ENCODE measurements at regions not wholly inside any gene's neighbourhood (a gene's known extent, or its start where the extent isn't known, plus 50 kb on each side); places are given as distances from the start of the nearest gene placed in this dataset.
"Not testable (repeated sequence)": the region's sequence is repeated elsewhere in the genome, so short reads cannot be mapped to it uniquely, and the experiment has no call there.

GRCh38 chr10:64535131-64535867, 1014.1 kb downstream of the REEP3 start:
- no peaks in the 10 kb centered on the region for H3K27me3 Mint-ChIP-seq
- CTCF ChIA-PET: no interaction called here
- H3K4me1 Mint-ChIP-seq: no peaks in the 10 kb centered on the region
- no peaks in the 10 kb centered on the region for H3K9me3 Mint-ChIP-seq
- H3K27ac Mint-ChIP-seq: no peak overlapping the region
- no peak for DNase-seq
- no peaks in the 10 kb centered on the region for H3K36me3 Mint-ChIP-seq
- H3K4me3 Mint-ChIP-seq: no peak overlapping the region

- Mint-ChIP-seq H3K9me3 (no peaks in the 10 kb centered on the region), H3K27ac (no peak overlapping the region), H3K27me3 (no peaks in the 10 kb centered on the region), H3K4me3 (no peak overlapping the region), H3K4me1 (no peaks in the 10 kb centered on the region), H3K36me3 (no peaks in the 10 kb centered on the region)
- CTCF ChIA-PET: no interaction called here
- no peak for DNase-seq
These were observed 1015.9 kb downstream of the REEP3 start for GRCh38 chr10:64537112-64537511.

- Mint-ChIP-seq H3K27ac (no peak overlapping the region), H3K4me3 (no peak overlapping the region), H3K4me1 (no peaks in the 10 kb centered on the region), H3K27me3 (no peaks in the 10 kb centered on the region), H3K36me3 (no peaks in the 10 kb centered on the region), H3K9me3 (no peaks in the 10 kb centered on the region)
- DNase-seq: no peak
- CTCF ChIA-PET: no interaction called here
These were observed 1016.7 kb downstream of the REEP3 start for GRCh38 chr10:64537928-64538327.

- Mint-ChIP-seq H3K27me3 (no peaks in the 10 kb centered on the region), H3K4me1 (no peaks in the 10 kb centered on the region), H3K4me3 (no peak overlapping the region), H3K36me3 (no peaks in the 10 kb centered on the region), H3K27ac (no peak overlapping the region), H3K9me3 (no peaks in the 10 kb centered on the region)
- CTCF ChIA-PET: no interaction called here
- no peak for DNase-seq
These were observed 1024.9 kb downstream of the REEP3 start for GRCh38 chr10:64546073-64546472.

GRCh38 chr10:64547168-64547567, 1026.0 kb downstream of the REEP3 start:
- H3K27me3 Mint-ChIP-seq: no peaks in the 10 kb centered on the region
- no peaks in the 10 kb centered on the region for H3K9me3 Mint-ChIP-seq
- H3K4me1 Mint-ChIP-seq: no peaks in the 10 kb centered on the region
- no peak for DNase-seq
- CTCF ChIA-PET: no interaction called here
- no peak overlapping the region for H3K4me3 Mint-ChIP-seq
- H3K36me3 Mint-ChIP-seq: no peaks in the 10 kb centered on the region
- no peak overlapping the region for H3K27ac Mint-ChIP-seq

GRCh38 chr10:64555666-64556065, 1034.5 kb downstream of the REEP3 start:
- no peaks in the 10 kb centered on the region for H3K36me3 Mint-ChIP-seq
- H3K4me1 Mint-ChIP-seq: no peaks in the 10 kb centered on the region
- DNase-seq: no peak
- CTCF ChIA-PET: no interaction called here
- H3K27ac Mint-ChIP-seq: no peak overlapping the region
- no peaks in the 10 kb centered on the region for H3K9me3 Mint-ChIP-seq
- no peak overlapping the region for H3K4me3 Mint-ChIP-seq
- H3K27me3 Mint-ChIP-seq: no peaks in the 10 kb centered on the region

- CTCF ChIA-PET: no interaction called here
- Mint-ChIP-seq H3K36me3 (no peaks in the 10 kb centered on the region), H3K27ac (no peak overlapping the region), H3K4me1 (no peaks in the 10 kb centered on the region), H3K27me3 (no peaks in the 10 kb centered on the region), H3K4me3 (no peak overlapping the region), H3K9me3 (peaks cover 3% of the 10 kb centered on the region)
- DNase-seq: no peak
These were observed 1037.1 kb downstream of the REEP3 start for GRCh38 chr10:64558094-64558835.

- H3K27ac Mint-ChIP-seq: no peak overlapping the region
These were observed 1049.9 kb downstream of the REEP3 start for GRCh38 chr10:64571056-64571455.

GRCh38 chr10:64573623-64574325, 1052.6 kb downstream of the REEP3 start:
- Mint-ChIP-seq H3K4me1 (no peaks in the 10 kb centered on the region), H3K27me3 (no peaks in the 10 kb centered on the region), H3K36me3 (no peaks in the 10 kb centered on the region), H3K4me3 (no peak overlapping the region), H3K27ac (no peak overlapping the region), H3K9me3 (peaks cover 5% of the 10 kb centered on the region)
- CTCF ChIA-PET: no interaction called here
- DNase-seq: no peak

More at GRCh38 chr10:64571056-64571455, 1049.9 kb downstream of the REEP3 start:
- Mint-ChIP-seq H3K27me3 (no peaks in the 10 kb centered on the region), H3K9me3 (peaks cover 2% of the 10 kb centered on the region), H3K4me1 (no peaks in the 10 kb centered on the region), H3K4me3 (no peak overlapping the region), H3K36me3 (no peaks in the 10 kb centered on the region)
- DNase-seq: no peak
- CTCF ChIA-PET: no interaction called here

- Mint-ChIP-seq H3K4me1 (no peaks in the 10 kb centered on the region), H3K27me3 (no peaks in the 10 kb centered on the region), H3K4me3 (no peak overlapping the region), H3K36me3 (no peaks in the 10 kb centered on the region), H3K9me3 (peaks cover 6% of the 10 kb centered on the region), H3K27ac (no peak overlapping the region)
- CTCF ChIA-PET: no interaction called here
- no peak for DNase-seq
These were observed 1053.2 kb downstream of the REEP3 start for GRCh38 chr10:64574371-64574770.

GRCh38 chr10:64576497-64576896, 1055.3 kb downstream of the REEP3 start:
- CTCF ChIA-PET: no interaction called here
- no peak overlapping the region for H3K27ac Mint-ChIP-seq
- no peak overlapping the region for H3K4me3 Mint-ChIP-seq
- no peaks in the 10 kb centered on the region for H3K4me1 Mint-ChIP-seq
- H3K27me3 Mint-ChIP-seq: no peaks in the 10 kb centered on the region
- no peaks in the 10 kb centered on the region for H3K36me3 Mint-ChIP-seq
- DNase-seq: no peak
- H3K9me3 Mint-ChIP-seq: peaks cover 9% of the 10 kb centered on the region

- CTCF ChIA-PET, H3K4me1 Mint-ChIP-seq, H3K27me3 Mint-ChIP-seq, DNase-seq, H3K4me3 Mint-ChIP-seq, H3K27ac Mint-ChIP-seq, H3K36me3 Mint-ChIP-seq: not testable (repeated sequence)
- peaks cover 19% of the 10 kb centered on the region for H3K9me3 Mint-ChIP-seq
These were observed 1057.6 kb downstream of the REEP3 start for GRCh38 chr10:64578757-64579156.

GRCh38 chr10:64586934-64587503, 1065.8 kb downstream of the REEP3 start:
- peaks cover 19% of the 10 kb centered on the region for H3K9me3 Mint-ChIP-seq
- no peak overlapping the region for H3K27ac Mint-ChIP-seq
- H3K4me1 Mint-ChIP-seq: no peaks in the 10 kb centered on the region
- H3K36me3 Mint-ChIP-seq: no peaks in the 10 kb centered on the region
- no peaks in the 10 kb centered on the region for H3K27me3 Mint-ChIP-seq
- CTCF ChIA-PET: no interaction called here
- no peak for DNase-seq
- H3K4me3 Mint-ChIP-seq: no peak overlapping the region

- CTCF ChIA-PET: no interaction called here
- H3K36me3 Mint-ChIP-seq: no peaks in the 10 kb centered on the region
- no peaks in the 10 kb centered on the region for H3K27me3 Mint-ChIP-seq
- no peak overlapping the region for H3K4me3 Mint-ChIP-seq
- H3K4me1 Mint-ChIP-seq: no peaks in the 10 kb centered on the region
- H3K9me3 Mint-ChIP-seq: peaks cover 6% of the 10 kb centered on the region
- DNase-seq: no peak
- no peak overlapping the region for H3K27ac Mint-ChIP-seq
These were observed 1072.9 kb downstream of the REEP3 start for GRCh38 chr10:64594072-64594471.

All from activated naive CD4-positive, alpha-beta T cell treated with anti-CD3 and anti-CD28 coated beads, Interleukin-2, amount 10 ng/mL, durations not matched to agents 7 days and 5 days (primary cell).